Testis (tissue), 2 donors: ENCODE measurements at regions not wholly inside any gene's neighbourhood (a gene's known extent, or its start where the extent isn't known, plus 50 kb on each side); places are given as distances from the start of the nearest gene placed in this dataset.

Experiments
- CTCF ChIP-seq, 3 experiments: fragments of 450-650 bp in 2 of 3; fragments of 200-600 bp in 1 of 3; sonication (generic) in 1 of 3; IDR thresholded peaks; one replicate each; pipeline ENCODE4 v1.5.1; 2016 to 2019; ENCODE audit warnings: antibody characterized with exemption in 3 of 3, mild to moderate bottlenecking in 2 of 3, moderate library complexity in 1 of 3
- POLR2A ChIP-seq: fragments of 450-650 bp; IDR thresholded peaks from one replicate; pipeline ENCODE4 v1.6.1; 2017; ENCODE audit warnings: antibody characterized with exemption, mild to moderate bottlenecking, moderate library complexity

DNA sequence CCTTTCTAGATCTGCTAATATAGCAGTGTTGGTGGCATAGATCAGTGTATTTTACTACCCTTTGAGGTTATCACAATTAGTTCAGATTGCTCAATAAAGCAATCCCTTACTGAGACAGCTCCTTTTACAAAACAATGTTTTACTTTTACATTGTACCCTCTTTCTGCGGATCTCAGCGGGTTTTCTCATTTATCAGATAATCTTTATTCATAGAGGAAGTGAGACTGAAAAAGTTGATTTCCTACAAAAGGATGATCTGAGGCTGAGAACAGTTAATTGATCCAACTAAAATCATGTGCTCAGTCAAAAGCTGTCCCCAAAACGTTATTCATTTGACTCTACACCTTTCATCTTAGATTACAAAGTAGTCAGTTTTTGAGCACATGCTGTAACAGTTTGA, 2319.9 kb downstream of the LRRC4C start:
- no peak for TF ChIP-seq CTCF (IDR thresholded peaks at IDR 0.05)
- TF ChIP-seq POLR2A, result no peak
